HepG2 (cell line): ENCODE measurements at regions not wholly inside any gene's neighbourhood (a gene's known extent, or its start where the extent isn't known, plus 50 kb on each side); places are given as distances from the start of the nearest gene placed in this dataset.

Source experiments
- ATAC-seq: fragments of 200-7000 bp; cut with Tn5 transposase; 3 replicates; pipeline ENCODE4 v1.9.1; 2020; ENCODE audit warnings: mild to moderate bottlenecking, moderate library complexity
- BruUV-seq: library from RNA; stranded (reverse); fragments of 400-500 nt; replicated peaks from 2 replicates; lab custom pipeline; 2021; lab: Mats Ljungman, UMichigan
- CTCF ChIA-PET: fragments of 300-600 bp; formaldehyde crosslinking; extraction: SDS; loops from one replicate; lab custom pipeline; 2021; ENCODE audit warnings: low total read pairs, inconsistent platforms, low intra/inter-chr PET ratio; lab: Yijun Ruan, JAX
- POLR2A ChIA-PET: fragments of 350-600 bp; sonication (Branson Sonifier 250); formaldehyde crosslinking; loops from one replicate; lab custom pipeline; 2020; ENCODE audit warnings: antibody characterized with exemption, inconsistent platforms; lab: Yijun Ruan, JAX
- DNase-seq: peaks from one replicate; pipeline ENCODE4 v3.0.0-alpha.2; 2015; ENCODE audit warnings: low spot score
- FAIRE-seq: peaks from 3 replicates; lab custom pipeline; 2011; peaks lifted over from hg19 to GRCh38; lab: Jason Lieb, UNC
- H2AFZ ChIP-seq: one replicate; pipeline ENCODE4 v1.6.1; 2011; ENCODE audit warnings: low read length, inconsistent platforms
- H3K27ac ChIP-seq: fragments of 300-600 bp; 3 replicates; pipeline ENCODE4 v1.8.0; 2011; ENCODE audit warnings: mixed run types, mild to moderate bottlenecking, mixed read lengths, low read length, inconsistent platforms; ENCODE audit not compliant: insufficient read depth; ENCODE audit errors: extremely low read length
- H3K27me3 ChIP-seq, 2 experiments: fragments of 200-600 bp in 1 of 2; 2 replicates in 1 of 2; 3 replicates in 1 of 2; pipeline versions ENCODE4 v1.6.0 to v1.8.0; 2011; ENCODE audit warnings: low read length in 2 of 2, mild to moderate bottlenecking in 2 of 2, moderate library complexity in 2 of 2, inconsistent platforms in 1 of 2; ENCODE audit not compliant: insufficient read depth in 2 of 2, control insufficient read depth in 1 of 2
- H3K36me3 ChIP-seq, 2 experiments: fragments of 200-600 bp in 1 of 2; replicated peaks in 1 of 2; 2 replicates in 1 of 2; 3 replicates in 1 of 2; pipeline versions ENCODE4 v1.5.1 to v1.8.0; 2011; ENCODE audit warnings: low read length in 2 of 2, inconsistent platforms in 1 of 2; ENCODE audit not compliant: insufficient read depth in 2 of 2, control insufficient read depth in 1 of 2
- H3K4me1 ChIP-seq: 2 replicates; pipeline ENCODE4 v1.5.1; 2012; ENCODE audit warnings: low read length, inconsistent platforms; ENCODE audit not compliant: insufficient read depth
- H3K4me2 ChIP-seq: 2 replicates; pipeline ENCODE4 v1.6.0; 2011; ENCODE audit warnings: low read depth, low read length, inconsistent platforms
- H3K4me3 ChIP-seq, 3 experiments: fragments of 200-600 bp in 1 of 3; sonication (generic), shearing (Covaris generic) in 1 of 3; replicated peaks in 1 of 3; 2 replicates each; pipeline ENCODE4 v1.5.1; 2011 to 2016; ENCODE audit warnings: low read length in 3 of 3, inconsistent platforms in 2 of 3, low read depth in 2 of 3, mild to moderate bottlenecking in 2 of 3, control low read depth in 1 of 3, mixed read lengths in 1 of 3; ENCODE audit not compliant: insufficient read depth in 1 of 3
- H3K79me2 ChIP-seq: one replicate; pipeline ENCODE4 v1.6.1; 2011; ENCODE audit warnings: low read length, inconsistent platforms; ENCODE audit not compliant: insufficient read depth
- H3K9ac ChIP-seq: 2 replicates; pipeline ENCODE4 v1.6.0; 2011; ENCODE audit warnings: mild to moderate bottlenecking, low read depth, low read length, inconsistent platforms; ENCODE audit not compliant: insufficient read depth
- H3K9me3 ChIP-seq: 2 replicates; pipeline ENCODE4 v1.5.1; 2012; ENCODE audit warnings: mild to moderate bottlenecking, low read length
- H4K20me1 ChIP-seq: 2 replicates; pipeline ENCODE4 v1.6.0; 2011; ENCODE audit warnings: inconsistent platforms, mild to moderate bottlenecking, low read length, moderate library complexity; ENCODE audit not compliant: insufficient read depth
- CCDC6 ChIP-seq: sonication (generic); formaldehyde crosslinking; IDR thresholded peaks from 2 replicates; pipeline ENCODE4 v1.8.1; 2022; ENCODE audit warnings: mild to moderate bottlenecking, missing genetic modification reagents, moderate library complexity
- FOXM1 ChIP-seq: sonication (generic); formaldehyde crosslinking; IDR thresholded peaks from 2 replicates; pipeline ENCODE4 v1.5.0; 2020; ENCODE audit warnings: missing genetic modification reagents
- HNF4G ChIP-seq, 2 experiments: sonication (generic) in 1 of 2; formaldehyde crosslinking in 1 of 2; IDR thresholded peaks; 2 replicates each; pipeline versions ENCODE4 v1.4.0 to v1.6.1; 2011 to 2020; ENCODE audit warnings: borderline replicate concordance in 2 of 2, low read depth in 2 of 2, mild to moderate bottlenecking in 2 of 2, low read length in 1 of 2, missing genetic modification reagents in 1 of 2, moderate library complexity in 1 of 2
- MTA3 ChIP-seq: sonication (generic); formaldehyde crosslinking; IDR thresholded peaks from 2 replicates; pipeline ENCODE4 v1.4.0; 2020; ENCODE audit warnings: missing genetic modification reagents
- PRMT3 ChIP-seq: sonication (generic); formaldehyde crosslinking; IDR thresholded peaks from 2 replicates; pipeline ENCODE4 v1.8.1; 2022; ENCODE audit warnings: low read depth, mild to moderate bottlenecking, moderate library complexity, missing genetic modification reagents, borderline replicate concordance
- RARG ChIP-seq: sonication (generic); formaldehyde crosslinking; IDR thresholded peaks from 2 replicates; pipeline ENCODE4 v1.4.0; 2020; ENCODE audit warnings: low read depth, mild to moderate bottlenecking, missing genetic modification reagents
- RFX3 ChIP-seq: IDR thresholded peaks from 2 replicates; pipeline ENCODE4 v1.6.1; 2016; ENCODE audit warnings: missing biosample characterization, missing genetic modification reagents
- SALL2 ChIP-seq: sonication (generic); formaldehyde crosslinking; IDR thresholded peaks from 2 replicates; pipeline ENCODE4 v1.8.1; 2023; ENCODE audit warnings: mild to moderate bottlenecking, missing genetic modification reagents, inconsistent platforms
- ZFP1 ChIP-seq: IDR thresholded peaks from 2 replicates; pipeline ENCODE4 v1.6.1; 2016
- ZFP36 ChIP-seq: fragments of 150-350 bp; IDR thresholded peaks from 2 replicates; pipeline ENCODE4 v1.6.1; 2018; ENCODE audit warnings: borderline replicate concordance, low read length, low read depth; ENCODE audit not compliant: partially characterized antibody
- ZZZ3 ChIP-seq: sonication (generic); formaldehyde crosslinking; IDR thresholded peaks from 2 replicates; pipeline ENCODE4 v1.4.0; 2020; ENCODE audit warnings: missing genetic modification reagents, mild to moderate bottlenecking, borderline replicate concordance
- in situ Hi-C: cut with HindIII; loops from 2 replicates; pipeline ENCODE4 v1.10.0; 2017; ENCODE audit warnings: low pct_unique_long_range_greater_than_20kb; ENCODE audit not compliant: extremely low pct_ligation_motif_present
- intact Hi-C: fragments of 100-400 bp; cut with micrococcal nuclease; formaldehyde crosslinking; loops from one replicate; pipeline ENCODE4 v1.10.0; 2022; ENCODE audit not compliant: unreplicated experiment
- TF ChIP-seq, protein P1 (sequence below): sonication (generic); formaldehyde crosslinking; IDR thresholded peaks from 2 replicates; pipeline ENCODE4 v1.5.1; 2020; ENCODE audit warnings: missing genetic modification reagents, mild to moderate bottlenecking, borderline replicate concordance
- TF ChIP-seq, protein P2 (sequence below): sonication (generic); formaldehyde crosslinking; IDR thresholded peaks from 2 replicates; pipeline ENCODE4 v1.5.0; 2020; ENCODE audit warnings: missing genetic modification reagents
- TF ChIP-seq, protein P3 (sequence below): sonication (generic); formaldehyde crosslinking; IDR thresholded peaks from 2 replicates; pipeline ENCODE4 v1.9.0; 2022; ENCODE audit warnings: missing genetic modification reagents, mild to moderate bottlenecking, borderline replicate concordance
- TF ChIP-seq, protein P4 (sequence below): sonication (generic); formaldehyde crosslinking; IDR thresholded peaks from 2 replicates; pipeline ENCODE4 v1.5.0; 2020; ENCODE audit warnings: missing genetic modification reagents, mild to moderate bottlenecking, borderline replicate concordance
- TF ChIP-seq, protein P5 (sequence below): fragments of 450-650 bp; IDR thresholded peaks from 2 replicates; pipeline ENCODE4 v1.6.1; 2017; ENCODE audit warnings: mild to moderate bottlenecking

DNA sequence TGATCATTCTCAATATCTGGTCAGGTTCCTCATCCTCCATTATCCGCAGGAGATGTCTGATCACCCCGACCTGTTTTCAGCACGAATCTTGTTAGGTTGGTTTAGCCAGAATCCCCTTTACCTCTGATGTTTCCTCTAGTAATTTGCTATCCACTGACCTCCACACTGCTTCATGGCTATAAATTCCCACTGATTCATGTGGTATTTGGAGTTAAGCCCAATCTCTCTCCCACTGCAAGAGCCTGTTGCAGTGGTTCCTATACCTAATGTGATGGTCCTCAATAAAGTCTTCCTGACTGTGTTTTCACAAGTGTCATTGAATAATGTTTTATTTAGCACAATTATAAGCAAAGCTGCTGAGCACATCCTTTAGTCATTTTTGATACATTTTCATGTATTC is 124.8 kb upstream of the CNTN3 start (continued):
- TF ChIP-seq, protein P1, sequence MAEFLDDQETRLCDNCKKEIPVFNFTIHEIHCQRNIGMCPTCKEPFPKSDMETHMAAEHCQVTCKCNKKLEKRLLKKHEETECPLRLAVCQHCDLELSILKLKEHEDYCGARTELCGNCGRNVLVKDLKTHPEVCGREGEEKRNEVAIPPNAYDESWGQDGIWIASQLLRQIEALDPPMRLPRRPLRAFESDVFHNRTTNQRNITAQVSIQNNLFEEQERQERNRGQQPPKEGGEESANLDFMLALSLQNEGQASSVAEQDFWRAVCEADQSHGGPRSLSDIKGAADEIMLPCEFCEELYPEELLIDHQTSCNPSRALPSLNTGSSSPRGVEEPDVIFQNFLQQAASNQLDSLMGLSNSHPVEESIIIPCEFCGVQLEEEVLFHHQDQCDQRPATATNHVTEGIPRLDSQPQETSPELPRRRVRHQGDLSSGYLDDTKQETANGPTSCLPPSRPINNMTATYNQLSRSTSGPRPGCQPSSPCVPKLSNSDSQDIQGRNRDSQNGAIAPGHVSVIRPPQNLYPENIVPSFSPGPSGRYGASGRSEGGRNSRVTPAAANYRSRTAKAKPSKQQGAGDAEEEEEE, result no peak
- TF ChIP-seq CCDC6 (CRISPR knock-in tag), result no peak
- TF ChIP-seq ZZZ3, result no peak
- TF ChIP-seq, all 625 proteins: peak for 0

DNA sequence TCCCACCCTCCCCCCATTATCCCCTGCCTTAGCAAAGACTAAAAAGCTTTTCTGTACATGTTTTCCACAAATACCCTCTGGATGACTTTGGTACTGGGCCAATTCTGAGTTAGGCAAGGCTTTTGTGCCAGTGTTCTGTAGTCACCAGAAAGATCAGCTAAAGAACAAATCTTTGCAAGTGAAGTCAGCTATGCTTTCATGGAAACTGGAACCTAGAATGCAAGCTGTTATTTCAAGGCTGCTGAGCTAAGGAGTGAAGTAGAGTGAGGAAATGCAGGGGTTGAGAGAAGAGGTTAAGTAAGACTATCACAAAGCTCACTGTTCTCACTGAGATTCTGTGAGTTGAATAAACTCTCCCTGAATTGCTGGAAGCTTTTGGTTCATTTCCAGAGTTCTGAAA is 107.8 kb upstream of the CNTN3 start:
- no peak for ATAC-seq
- ChIA-PET POLR2A (no interaction called here), CTCF (no interaction called here)
- Histone ChIP-seq H2AFZ (no peak overlapping the region), H3K4me3 (no peak overlapping the region), H3K9me3 (0 out of 2 replicates have a peak, but pooled peaks cover 7% of the 10 kb centered on the region), H3K36me3 (no peaks in the 10 kb centered on the region), H3K4me2 (no peak overlapping the region), H3K9ac (no peak overlapping the region), H3K79me2 (no peaks in the 10 kb centered on the region), H3K4me1 (no peaks in the 10 kb centered on the region), H3K27me3 (no peaks in the 10 kb centered on the region; a peak in 1 of 5 replicates), H4K20me1 (no peaks in the 10 kb centered on the region), H3K27ac (no peak overlapping the region)
- no TSS peak for BruUV-seq
- in situ Hi-C loops (no loop called here), intact Hi-C loops (no loop called here)
- DNase-seq, result no peak
- FAIRE-seq, result no peak
- TF ChIP-seq, protein P2, sequence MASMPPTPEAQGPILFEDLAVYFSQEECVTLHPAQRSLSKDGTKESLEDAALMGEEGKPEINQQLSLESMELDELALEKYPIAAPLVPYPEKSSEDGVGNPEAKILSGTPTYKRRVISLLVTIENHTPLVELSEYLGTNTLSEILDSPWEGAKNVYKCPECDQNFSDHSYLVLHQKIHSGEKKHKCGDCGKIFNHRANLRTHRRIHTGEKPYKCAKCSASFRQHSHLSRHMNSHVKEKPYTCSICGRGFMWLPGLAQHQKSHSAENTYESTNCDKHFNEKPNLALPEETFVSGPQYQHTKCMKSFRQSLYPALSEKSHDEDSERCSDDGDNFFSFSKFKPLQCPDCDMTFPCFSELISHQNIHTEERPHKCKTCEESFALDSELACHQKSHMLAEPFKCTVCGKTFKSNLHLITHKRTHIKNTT (CRISPR knock-in tag), result no peak
- TF ChIP-seq ZFP1 (CRISPR knock-in tag) (no peak), PRMT3 (no peak), FOXM1 (CRISPR knock-in tag) (no peak), ZFP36 (no peak), RARG (no peak), SALL2 (no peak), HNF4G (IDR thresholded peaks at IDR 0.05; ENCODE audit: borderline replicate concordance, low read depth, low read length) (no peak), HNF4G (CRISPR knock-in tag; IDR thresholded peaks at IDR 0.05; ENCODE audit: borderline replicate concordance, low read depth) (no peak), RFX3 (CRISPR knock-in tag) (no peak), MTA3 (CRISPR knock-in tag) (no peak)
- TF ChIP-seq, protein P3, sequence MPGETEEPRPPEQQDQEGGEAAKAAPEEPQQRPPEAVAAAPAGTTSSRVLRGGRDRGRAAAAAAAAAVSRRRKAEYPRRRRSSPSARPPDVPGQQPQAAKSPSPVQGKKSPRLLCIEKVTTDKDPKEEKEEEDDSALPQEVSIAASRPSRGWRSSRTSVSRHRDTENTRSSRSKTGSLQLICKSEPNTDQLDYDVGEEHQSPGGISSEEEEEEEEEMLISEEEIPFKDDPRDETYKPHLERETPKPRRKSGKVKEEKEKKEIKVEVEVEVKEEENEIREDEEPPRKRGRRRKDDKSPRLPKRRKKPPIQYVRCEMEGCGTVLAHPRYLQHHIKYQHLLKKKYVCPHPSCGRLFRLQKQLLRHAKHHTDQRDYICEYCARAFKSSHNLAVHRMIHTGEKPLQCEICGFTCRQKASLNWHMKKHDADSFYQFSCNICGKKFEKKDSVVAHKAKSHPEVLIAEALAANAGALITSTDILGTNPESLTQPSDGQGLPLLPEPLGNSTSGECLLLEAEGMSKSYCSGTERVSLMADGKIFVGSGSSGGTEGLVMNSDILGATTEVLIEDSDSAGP (CRISPR knock-in tag), result no peak
- TF ChIP-seq, protein P4, sequence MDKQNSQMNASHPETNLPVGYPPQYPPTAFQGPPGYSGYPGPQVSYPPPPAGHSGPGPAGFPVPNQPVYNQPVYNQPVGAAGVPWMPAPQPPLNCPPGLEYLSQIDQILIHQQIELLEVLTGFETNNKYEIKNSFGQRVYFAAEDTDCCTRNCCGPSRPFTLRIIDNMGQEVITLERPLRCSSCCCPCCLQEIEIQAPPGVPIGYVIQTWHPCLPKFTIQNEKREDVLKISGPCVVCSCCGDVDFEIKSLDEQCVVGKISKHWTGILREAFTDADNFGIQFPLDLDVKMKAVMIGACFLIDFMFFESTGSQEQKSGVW (CRISPR knock-in tag), result no peak
- TF ChIP-seq, protein P5, sequence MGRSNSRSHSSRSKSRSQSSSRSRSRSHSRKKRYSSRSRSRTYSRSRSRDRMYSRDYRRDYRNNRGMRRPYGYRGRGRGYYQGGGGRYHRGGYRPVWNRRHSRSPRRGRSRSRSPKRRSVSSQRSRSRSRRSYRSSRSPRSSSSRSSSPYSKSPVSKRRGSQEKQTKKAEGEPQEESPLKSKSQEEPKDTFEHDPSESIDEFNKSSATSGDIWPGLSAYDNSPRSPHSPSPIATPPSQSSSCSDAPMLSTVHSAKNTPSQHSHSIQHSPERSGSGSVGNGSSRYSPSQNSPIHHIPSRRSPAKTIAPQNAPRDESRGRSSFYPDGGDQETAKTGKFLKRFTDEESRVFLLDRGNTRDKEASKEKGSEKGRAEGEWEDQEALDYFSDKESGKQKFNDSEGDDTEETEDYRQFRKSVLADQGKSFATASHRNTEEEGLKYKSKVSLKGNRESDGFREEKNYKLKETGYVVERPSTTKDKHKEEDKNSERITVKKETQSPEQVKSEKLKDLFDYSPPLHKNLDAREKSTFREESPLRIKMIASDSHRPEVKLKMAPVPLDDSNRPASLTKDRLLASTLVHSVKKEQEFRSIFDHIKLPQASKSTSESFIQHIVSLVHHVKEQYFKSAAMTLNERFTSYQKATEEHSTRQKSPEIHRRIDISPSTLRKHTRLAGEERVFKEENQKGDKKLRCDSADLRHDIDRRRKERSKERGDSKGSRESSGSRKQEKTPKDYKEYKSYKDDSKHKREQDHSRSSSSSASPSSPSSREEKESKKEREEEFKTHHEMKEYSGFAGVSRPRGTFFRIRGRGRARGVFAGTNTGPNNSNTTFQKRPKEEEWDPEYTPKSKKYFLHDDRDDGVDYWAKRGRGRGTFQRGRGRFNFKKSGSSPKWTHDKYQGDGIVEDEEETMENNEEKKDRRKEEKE, result no peak
- TF ChIP-seq, all 625 proteins: peak for 0
